ENCODE measurements at regions not wholly inside any gene's neighbourhood (a gene's known extent, or its start where the extent isn't known, plus 50 kb on each side); places are given as distances from the start of the nearest gene placed in this dataset.

DNA sequence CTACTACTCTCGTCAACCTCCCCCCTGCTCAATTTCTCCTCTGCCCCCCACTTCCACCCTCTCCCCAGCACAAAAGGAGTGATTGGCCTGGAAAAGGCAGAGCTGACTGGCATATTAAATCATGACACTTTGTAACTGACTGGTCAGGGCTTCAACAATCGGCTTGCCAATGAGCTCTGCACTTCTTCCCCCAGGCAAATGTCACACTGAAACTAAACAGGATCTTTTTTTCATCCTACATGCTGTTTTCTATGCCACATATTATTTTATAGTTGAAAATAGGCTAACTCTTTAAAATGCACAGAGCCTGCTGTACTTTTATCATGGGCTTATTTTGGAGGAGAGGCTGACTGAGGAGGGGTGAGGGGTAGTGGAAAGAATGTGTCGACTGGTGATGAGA is 295.2 kb downstream of the TCF7L2 start:
- TF ChIP-seq CTCF (IDR thresholded peaks at IDR 0.05; ENCODE audit: insufficient read depth, low read length), result no peak
- TF ChIP-seq POLR2AphosphoS5 (IDR thresholded peaks at IDR 0.05; ENCODE audit: low read depth), result no peak
- no peak for TF ChIP-seq SPI1 (IDR thresholded peaks at IDR 0.05; ENCODE audit: borderline replicate concordance, low read depth)
- no peak for TF ChIP-seq GABPA (IDR thresholded peaks at IDR 0.05; ENCODE audit: low read depth)
- TF ChIP-seq, protein P1, sequence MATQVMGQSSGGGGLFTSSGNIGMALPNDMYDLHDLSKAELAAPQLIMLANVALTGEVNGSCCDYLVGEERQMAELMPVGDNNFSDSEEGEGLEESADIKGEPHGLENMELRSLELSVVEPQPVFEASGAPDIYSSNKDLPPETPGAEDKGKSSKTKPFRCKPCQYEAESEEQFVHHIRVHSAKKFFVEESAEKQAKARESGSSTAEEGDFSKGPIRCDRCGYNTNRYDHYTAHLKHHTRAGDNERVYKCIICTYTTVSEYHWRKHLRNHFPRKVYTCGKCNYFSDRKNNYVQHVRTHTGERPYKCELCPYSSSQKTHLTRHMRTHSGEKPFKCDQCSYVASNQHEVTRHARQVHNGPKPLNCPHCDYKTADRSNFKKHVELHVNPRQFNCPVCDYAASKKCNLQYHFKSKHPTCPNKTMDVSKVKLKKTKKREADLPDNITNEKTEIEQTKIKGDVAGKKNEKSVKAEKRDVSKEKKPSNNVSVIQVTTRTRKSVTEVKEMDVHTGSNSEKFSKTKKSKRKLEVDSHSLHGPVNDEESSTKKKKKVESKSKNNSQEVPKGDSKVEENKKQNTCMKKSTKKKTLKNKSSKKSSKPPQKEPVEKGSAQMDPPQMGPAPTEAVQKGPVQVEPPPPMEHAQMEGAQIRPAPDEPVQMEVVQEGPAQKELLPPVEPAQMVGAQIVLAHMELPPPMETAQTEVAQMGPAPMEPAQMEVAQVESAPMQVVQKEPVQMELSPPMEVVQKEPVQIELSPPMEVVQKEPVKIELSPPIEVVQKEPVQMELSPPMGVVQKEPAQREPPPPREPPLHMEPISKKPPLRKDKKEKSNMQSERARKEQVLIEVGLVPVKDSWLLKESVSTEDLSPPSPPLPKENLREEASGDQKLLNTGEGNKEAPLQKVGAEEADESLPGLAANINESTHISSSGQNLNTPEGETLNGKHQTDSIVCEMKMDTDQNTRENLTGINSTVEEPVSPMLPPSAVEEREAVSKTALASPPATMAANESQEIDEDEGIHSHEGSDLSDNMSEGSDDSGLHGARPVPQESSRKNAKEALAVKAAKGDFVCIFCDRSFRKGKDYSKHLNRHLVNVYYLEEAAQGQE (IDR thresholded peaks at IDR 0.05; ENCODE audit: insufficient replicate concordance, low read depth), result no peak

Data from HL-60 (cell line).